Brain microvascular endothelial cell (primary cell): ENCODE measurements at regions not wholly inside any gene's neighbourhood (a gene's known extent, or its start where the extent isn't known, plus 50 kb on each side); places are given as distances from the start of the nearest gene placed in this dataset.

Experiments
- DNase-seq: peaks from one replicate; pipeline ENCODE4 v3.0.0-alpha.2; 2020
- H3K27ac ChIP-seq: fragments of 250-450 bp; sonication (Bioruptor Pico); 2 replicates; pipeline ENCODE4 v1.5.1; 2020; ENCODE audit warnings: mild to moderate bottlenecking, moderate library complexity
- H3K27me3 ChIP-seq: fragments of 250-450 bp; sonication (Bioruptor Pico); replicated peaks from 2 replicates; pipeline ENCODE4 v1.5.1; 2020; ENCODE audit warnings: mild to moderate bottlenecking
- H3K36me3 ChIP-seq: fragments of 250-450 bp; sonication (Bioruptor Pico); replicated peaks from 2 replicates; pipeline ENCODE4 v1.5.1; 2020; ENCODE audit warnings: mild to moderate bottlenecking
- H3K4me3 ChIP-seq: 2 replicates; pipeline ENCODE4 v1.5.1; 2011; ENCODE audit warnings: low read depth, mild to moderate bottlenecking, control low read depth, low read length, moderate library complexity
- CTCF ChIP-seq: IDR thresholded peaks from 2 replicates; pipeline ENCODE4 v1.5.1; 2011; ENCODE audit warnings: low read depth, mild to moderate bottlenecking, moderate library complexity, low read length, control low read depth, inconsistent platforms; ENCODE audit errors: missing control alignments
- in situ Hi-C: cut with HindIII; loops from 2 replicates; pipeline ENCODE4 v1.10.0; 2017; ENCODE audit warnings: low sequenced_read_pairs, low pct_ligation_motif_present

- Histone ChIP-seq H3K36me3 (no peaks in the 10 kb centered on the region), H3K4me3 (no peak overlapping the region), H3K27me3 (no peaks in the 10 kb centered on the region), H3K27ac (no peak overlapping the region)
- no peak for TF ChIP-seq CTCF
- no peak for DNase-seq
- in situ Hi-C loops, result no loop called here
Measured at GRCh38 chr4:171710743-171711142, 102.5 kb upstream of the GALNTL6 start.

GRCh38 chr4:171676555-171677215 lies 136.5 kb upstream of the GALNTL6 start:
- DNase-seq, result no peak
- Histone ChIP-seq H3K4me3 (no peak overlapping the region), H3K36me3 (no peaks in the 10 kb centered on the region), H3K27ac (no peak overlapping the region), H3K27me3 (no peaks in the 10 kb centered on the region)
- in situ Hi-C loops, result no loop called here
- no peak for TF ChIP-seq CTCF

- TF ChIP-seq CTCF, result no peak
- in situ Hi-C loops, result no loop called here
- DNase-seq, result no peak
- no peaks in the 10 kb centered on the region for H3K27me3 ChIP-seq
- H3K4me3 ChIP-seq, result no peak overlapping the region
- H3K36me3 ChIP-seq, result no peaks in the 10 kb centered on the region
- no peak overlapping the region for H3K27ac ChIP-seq
Measured at GRCh38 chr4:171674781-171675180, 138.4 kb upstream of the GALNTL6 start.

GRCh38 chr4:171668403-171668802 lies 144.8 kb upstream of the GALNTL6 start:
- no peak for DNase-seq
- no peaks in the 10 kb centered on the region for H3K27me3 ChIP-seq
- H3K27ac ChIP-seq, result no peak overlapping the region
- in situ Hi-C loops, result no loop called here
- H3K36me3 ChIP-seq, result no peaks in the 10 kb centered on the region
- no peak for TF ChIP-seq CTCF
- H3K4me3 ChIP-seq, result no peak overlapping the region

- TF ChIP-seq CTCF, result no peak
- in situ Hi-C loops, result no loop called here
- DNase-seq, result no peak
- no peaks in the 10 kb centered on the region for H3K27me3 ChIP-seq
- no peak overlapping the region for H3K27ac ChIP-seq
- H3K36me3 ChIP-seq, result no peaks in the 10 kb centered on the region
- no peak overlapping the region for H3K4me3 ChIP-seq
Measured at GRCh38 chr4:171667906-171668305, 145.3 kb upstream of the GALNTL6 start.

- no peak for DNase-seq
- no peaks in the 10 kb centered on the region for H3K36me3 ChIP-seq
- no peak overlapping the region for H3K4me3 ChIP-seq
- no peak for TF ChIP-seq CTCF
- H3K27ac ChIP-seq, result no peak overlapping the region
- H3K27me3 ChIP-seq, result no peaks in the 10 kb centered on the region
- in situ Hi-C loops, result no loop called here
Measured at GRCh38 chr4:171651071-171651470, 162.1 kb upstream of the GALNTL6 start.
